Activated T-cell treated with anti-CD3 and anti-CD28 coated beads for 1 hour (primary cell): ENCODE measurements at regions not wholly inside any gene's neighbourhood (a gene's known extent, or its start where the extent isn't known, plus 50 kb on each side); places are given as distances from the start of the nearest gene placed in this dataset.
"Not testable (repeated sequence)": the region's sequence is repeated elsewhere in the genome, so short reads cannot be mapped to it uniquely, and the experiment has no call there.

Source experiments
- DNase-seq: peaks from one replicate; pipeline ENCODE4 v3.0.0-alpha.2; 2020; ENCODE audit warnings: low read depth

DNA sequence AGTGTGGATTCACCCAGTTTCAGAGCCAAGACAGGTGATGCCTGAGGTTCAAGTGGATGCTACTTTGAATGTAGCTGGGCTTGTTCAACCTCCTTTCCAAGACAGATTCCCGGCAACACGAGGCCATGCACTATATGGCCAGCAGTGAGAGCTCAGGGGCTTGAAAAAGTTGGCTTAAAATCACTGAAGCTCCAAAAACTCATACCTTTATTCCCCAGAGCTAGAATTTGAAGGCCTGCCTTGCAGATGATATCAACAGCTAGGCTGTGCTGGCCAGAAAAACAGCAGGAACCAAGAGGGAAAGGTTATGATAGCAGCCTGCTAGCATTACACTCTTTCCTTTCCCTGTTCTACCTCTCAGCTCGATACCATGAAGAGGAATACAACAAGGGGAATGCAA is 120.2 kb upstream of the DAB2 start:
- DNase-seq, result no peak

DNA sequence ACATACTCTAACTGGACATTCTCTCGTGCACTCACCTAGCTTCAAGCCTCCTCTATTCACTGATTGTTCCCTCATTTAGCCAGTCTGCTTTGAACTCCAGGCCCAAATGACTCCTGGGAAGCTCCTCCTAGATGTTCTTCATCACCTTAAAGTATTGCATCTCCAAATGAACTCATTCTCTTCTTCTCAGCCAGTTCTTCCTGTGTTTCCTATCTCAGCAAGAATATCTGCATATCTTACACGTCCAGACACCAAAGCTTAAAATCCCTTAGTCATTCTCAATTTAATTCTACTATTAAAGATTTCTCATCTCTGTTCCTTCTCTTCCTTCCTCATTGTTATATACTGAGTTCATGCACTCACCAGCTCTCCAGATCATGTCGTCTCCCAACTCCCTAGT is 118.6 kb upstream of the DAB2 start:
- DNase-seq, result no peak

DNA sequence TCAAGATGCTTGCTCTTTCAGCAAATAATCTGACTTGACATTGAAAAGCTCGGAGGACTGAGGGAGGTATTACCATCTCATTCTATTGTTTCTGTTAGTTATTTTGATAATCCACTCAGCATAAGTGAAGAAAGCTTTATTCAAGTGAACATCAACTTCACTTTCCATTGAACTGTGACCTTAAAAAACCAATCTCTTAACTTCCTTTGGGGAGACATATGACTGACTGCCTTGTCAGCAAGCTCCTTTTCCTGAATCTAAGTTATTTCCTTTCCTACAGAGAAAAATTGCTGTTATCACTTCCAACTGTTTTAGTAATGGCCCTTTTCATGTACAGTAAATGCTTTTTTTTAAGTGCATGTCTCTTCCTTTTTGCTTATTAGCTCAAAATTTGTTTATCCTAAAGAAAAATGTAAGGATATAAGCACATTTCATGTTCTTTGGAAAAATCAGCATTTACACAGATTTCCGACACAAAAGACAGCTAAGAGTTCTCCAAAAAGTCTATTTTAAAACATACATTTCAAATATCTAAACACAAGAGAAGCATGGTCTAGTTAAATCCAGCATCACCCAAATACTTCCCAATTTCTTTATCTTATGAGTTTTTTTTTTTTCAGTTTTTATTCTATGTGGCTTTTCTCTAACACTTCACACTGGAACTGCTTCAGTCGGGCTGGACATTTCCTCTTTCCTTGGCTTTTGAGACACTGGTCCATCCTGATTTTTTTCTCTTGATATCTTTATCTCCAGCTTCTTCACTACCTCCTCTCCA is 117.9 kb upstream of the DAB2 start:
- no peak for DNase-seq

DNA sequence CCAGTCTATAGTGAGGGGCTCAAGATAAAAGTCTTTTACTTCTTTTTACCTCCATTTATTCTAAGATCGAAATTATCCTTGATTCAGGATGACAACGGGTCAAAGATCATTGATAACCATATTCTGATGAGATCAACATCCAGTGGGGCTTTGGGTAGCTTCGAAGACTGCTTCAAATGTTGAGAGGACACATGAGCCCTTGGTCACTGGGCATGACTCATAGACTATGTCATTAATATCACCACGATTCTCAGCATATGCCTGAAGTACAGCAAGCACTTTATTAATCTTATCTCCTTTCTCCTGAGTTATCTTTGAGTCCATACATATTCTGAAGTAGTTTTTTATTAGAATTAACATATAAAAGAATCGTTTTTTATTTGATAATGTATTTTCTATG is 117.1 kb upstream of the DAB2 start:
- DNase-seq, result no peak

DNA sequence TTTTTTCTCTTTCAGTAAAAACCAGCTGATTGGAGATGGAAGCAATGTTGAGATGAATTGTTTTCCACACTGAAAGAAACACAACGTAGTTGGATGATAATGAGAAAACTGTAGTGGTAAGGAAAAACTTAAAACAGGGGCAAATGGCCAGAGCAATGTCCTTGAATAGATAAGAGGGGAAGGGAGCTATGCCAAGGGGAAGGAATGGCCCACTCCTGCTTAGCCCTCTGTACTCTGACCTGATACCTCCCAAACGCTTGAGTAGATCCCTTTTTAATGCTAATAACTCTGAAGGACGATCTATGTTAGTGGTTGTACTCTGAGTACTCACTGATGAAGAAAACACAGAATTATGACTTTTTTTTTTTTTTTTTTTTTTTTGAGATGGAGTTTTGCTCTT is 114.7 kb upstream of the DAB2 start:
- no peak for DNase-seq

DNA sequence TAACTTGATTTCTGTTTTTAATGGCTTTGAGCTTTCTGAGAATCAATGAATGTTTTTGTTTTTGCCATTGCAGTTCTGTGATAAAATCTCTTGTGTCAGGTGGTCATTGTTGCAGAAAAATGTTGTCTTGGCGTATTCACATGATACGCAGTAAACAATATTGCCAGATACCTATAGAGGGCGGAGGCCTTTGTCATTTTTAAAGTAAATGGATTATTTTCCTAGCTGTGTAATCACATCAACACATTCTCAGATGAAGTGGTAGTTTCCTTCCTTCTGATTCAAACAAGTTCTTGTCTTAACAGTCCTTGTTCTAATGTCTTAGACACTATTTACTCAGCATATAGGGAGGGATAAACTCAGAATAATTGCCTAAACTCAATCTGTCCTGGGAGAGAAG is 109.9 kb upstream of the DAB2 start:
- DNase-seq, result no peak

DNA sequence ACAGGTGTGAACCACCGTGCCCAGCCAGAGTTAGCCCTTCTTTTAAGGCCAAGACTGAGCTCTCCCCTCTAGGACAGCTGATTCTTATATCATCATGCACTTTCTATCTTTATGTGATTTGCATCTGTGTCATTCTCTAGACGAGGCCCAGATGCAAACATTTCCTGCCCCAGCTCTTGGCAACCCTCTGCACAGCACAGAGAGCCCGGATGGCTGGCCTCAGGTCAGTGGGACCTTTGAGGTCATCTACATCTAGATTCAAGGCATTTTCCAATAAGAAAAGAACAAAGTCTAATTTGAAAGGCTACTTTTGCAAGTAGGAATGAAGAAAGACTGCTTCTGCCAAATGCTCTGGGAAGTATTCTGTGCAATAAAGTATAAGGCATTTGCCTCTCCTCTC is 109.0 kb upstream of the DAB2 start:
- no peak for DNase-seq

DNA sequence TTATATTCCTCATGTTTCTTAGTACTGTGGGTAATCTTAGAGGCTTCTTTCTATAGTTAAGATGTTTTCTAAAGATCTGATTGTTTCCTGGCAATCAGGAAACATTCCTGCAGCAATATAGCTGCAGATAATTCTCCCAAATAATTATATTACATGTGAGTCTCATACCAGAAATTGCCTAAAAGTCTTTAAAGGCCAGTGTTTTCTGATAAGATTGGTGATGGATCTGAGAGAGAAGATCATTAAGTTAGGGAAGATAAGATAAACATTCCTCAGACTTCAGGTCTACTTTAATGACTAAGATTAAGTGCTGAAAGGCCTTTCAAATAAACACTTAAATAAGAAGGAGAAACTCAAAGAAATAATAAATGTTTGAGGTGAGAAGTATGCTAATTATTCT is 107.7 kb upstream of the DAB2 start:
- DNase-seq, result no peak

DNA sequence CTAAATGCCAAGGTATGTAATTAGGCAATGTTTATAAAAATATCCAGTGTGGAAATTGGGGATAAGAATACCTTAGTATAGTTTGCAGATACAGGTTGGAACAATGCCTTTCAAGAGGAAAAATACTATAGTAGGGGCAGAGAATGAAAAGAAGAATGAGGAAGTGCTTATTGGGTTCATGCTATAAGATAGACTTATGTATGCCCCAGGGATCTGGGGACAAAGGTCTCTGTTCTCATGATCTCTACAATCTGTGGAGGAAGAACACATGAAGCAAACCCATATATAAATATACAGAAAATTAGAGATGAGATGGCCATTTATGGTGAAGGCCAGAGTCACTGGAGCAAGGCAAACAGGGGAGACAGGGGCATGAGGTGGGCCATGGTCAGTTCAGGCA is 106.5 kb upstream of the DAB2 start:
- DNase-seq, result no peak

DNA sequence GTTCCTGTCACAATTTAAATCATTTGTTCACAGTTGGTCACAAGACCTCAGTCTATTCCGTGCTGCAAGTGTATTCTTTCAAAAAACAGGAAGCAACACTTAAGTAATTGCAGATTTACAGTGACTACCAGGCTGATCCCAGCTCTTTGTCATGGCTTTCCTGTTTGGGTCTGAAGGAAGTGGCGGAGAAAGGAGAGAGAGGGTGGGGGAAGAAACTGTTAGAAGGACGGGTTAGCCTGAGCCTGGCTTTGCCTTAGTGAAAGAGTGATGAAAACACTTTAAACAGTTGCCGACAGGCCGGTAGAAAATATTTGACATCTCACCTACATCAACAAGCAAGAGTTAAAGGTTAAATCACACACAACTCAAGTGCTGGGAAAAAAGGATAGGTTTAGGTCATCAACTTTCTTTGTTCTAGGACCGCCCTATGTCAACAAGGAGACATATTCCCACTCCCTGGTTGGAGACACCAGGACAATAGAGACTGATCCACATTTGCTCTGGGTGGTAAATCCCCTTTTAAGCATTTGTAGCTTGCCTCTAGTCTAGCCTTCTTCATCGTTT is 102.2 kb upstream of the DAB2 start:
- no peak for DNase-seq

DNA sequence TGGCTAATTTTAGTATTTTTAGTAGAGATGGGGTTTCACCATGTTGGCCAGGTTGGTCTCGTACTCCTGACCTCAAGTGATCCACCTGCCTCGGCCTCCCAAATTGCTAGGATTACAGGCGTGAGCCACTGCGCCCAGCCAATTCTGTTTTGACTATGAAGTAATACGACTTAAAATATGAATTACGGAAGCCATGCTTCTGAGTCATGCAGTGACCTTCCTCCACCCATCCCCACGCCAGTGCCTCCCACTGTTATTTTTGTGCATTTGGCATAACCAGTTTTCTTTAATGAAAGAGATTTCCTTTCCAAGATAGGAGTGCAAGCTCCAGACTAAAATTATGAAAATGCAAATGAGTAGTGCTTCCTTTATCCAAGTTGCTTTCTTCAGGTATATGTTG is 101.0 kb upstream of the DAB2 start:
- not testable (repeated sequence) for DNase-seq

DNA sequence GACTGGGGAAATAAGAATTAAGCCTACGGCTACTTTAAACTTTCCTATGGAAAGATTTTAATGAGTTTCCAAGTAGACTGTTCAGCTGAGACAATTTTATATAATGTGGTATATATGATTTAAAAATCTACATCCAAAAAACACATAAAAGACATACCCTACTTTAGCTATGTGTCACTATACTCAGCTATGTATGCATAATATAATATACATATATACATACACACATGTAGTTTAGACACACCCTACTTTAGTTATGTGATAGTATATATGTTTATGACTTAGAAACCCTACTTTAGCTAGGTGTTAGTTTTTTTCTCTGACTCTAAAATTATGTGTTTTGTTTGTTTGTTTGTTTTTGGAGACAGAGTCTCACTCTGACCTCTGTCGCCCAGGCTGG is 100.5 kb upstream of the DAB2 start:
- DNase-seq, result no peak

DNA sequence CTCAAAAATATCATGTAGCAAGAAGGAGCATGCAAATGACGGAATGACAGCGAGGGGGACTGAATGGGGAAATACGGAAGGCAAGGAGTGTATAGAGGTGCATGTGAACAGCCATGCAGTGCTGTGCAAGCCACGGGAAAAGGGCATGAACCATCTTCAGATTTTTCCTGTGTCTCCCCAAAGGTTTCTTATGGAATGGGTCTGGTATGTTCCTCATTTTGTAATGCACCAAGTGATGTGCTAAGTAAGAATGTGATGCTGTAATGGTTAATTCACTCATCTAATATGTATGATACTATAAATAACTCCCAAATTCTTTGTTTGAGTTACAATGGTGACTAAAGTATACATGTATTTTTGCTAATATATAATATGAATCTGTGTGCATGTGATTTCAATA is 99.0 kb upstream of the DAB2 start:
- DNase-seq, result no peak

DNA sequence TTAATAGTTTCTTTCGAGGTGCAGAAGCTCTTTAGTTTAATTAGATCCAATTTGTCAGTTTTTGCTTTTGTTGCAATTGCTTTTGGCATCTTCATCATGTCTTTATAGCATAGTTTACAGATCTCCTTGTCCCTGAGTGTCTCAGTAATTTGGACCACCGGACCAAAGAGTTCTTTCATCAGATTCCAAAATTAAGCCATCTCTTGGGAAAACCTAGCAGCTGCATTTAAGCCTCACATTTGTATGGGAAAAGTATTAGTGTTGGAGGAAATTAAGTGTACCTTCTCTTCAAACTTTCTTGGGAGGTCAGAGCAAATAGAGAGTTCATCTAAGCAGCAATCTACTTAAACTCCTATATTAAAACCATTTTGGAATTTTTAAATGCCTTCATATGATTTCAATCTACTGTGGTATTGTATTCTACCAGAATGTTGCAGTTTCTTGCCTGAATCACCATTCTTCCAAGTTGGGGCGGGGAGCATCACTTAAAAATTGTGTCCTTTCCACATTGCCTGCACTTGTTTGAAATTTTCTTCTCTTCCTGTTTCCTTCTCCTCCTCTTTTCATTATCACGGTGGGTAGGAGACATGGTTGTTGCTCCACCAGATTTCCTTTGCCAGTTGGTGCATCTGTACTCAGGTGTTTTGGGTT is 97.3 kb upstream of the DAB2 start:
- DNase-seq, result no peak

DNA sequence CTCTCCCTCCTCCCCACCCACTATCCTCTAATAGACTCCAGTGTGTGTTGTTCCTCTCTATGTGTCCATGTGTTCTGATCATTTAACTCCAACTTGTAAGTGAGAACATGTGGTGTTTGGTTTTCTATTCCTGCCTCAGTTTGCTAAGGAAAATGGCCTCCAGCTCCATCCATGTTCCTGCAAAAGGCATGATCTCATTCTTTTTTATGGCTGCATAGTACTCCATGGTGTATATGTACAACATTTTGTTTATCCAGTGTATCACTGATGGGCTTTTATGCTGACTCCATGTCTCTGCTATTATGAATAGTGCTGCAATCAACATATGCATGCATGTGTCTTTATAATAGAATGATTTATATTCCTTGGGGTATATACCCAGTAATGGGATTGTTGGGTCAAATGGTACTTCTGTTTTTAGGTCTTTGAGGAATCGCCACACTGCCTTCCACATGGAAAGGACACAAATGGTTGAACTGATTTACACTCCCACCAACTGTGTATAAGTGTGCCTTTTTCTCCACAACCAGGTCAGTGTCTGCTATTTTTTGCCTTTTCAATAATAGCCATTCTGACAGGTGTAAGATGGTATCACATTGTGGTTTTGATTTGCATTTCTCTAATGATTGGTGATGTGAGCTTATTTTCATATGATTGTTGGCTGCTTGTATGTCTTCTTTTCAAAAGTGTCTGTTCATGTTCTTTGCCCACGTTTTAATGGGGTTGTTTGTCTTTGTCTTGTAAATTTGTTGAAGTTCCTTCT is 96.5 kb upstream of the DAB2 start:
- no peak for DNase-seq

DNA sequence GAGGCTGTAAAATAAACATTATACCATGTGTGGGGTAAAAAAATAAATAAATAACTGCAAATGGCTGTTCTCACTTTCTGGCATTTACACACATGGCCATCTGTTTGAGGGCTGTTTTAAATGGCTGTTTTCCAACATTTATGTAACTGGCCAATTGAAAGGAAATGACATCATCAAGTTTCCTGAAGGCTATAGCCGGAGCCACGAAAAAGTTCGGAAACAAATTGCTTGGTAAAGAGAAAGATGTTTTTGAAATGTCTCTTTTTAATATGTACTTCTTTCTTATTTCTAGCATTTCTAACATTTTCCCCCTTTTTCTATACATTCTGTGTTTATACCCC is 95.4 kb upstream of the DAB2 start:
- DNase-seq, result no peak

DNA sequence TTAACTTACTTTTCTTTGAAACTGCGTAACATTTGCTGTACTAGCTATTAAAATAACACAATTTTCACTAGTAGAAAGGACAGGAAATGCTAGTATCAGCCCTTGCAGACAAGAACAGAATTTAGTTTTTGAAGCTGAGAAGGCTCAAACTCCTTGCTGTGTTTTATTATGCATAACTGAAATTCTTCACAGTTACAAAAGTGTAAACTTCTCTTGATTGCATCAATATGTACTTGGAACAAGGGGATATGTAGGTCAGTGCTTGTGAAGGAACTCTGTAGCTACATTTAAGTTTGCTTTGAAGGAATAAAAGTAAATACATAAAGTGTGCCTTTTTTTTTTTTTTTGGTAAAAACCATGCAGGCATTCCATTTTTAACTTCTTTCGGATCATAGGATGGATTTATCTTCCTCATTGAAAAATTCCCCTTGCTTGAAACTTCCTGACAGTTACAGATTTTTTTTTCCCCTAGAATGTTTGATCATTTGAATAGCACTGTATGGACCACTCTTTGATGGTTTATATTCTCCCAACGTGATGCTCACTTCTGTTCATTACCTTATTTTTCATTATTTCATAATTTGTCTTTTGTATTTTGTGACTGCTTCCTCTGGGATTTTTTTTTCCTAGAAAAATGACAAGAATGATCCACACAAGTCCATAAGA is 94.9 kb upstream of the DAB2 start:
- no peak for DNase-seq

DNA sequence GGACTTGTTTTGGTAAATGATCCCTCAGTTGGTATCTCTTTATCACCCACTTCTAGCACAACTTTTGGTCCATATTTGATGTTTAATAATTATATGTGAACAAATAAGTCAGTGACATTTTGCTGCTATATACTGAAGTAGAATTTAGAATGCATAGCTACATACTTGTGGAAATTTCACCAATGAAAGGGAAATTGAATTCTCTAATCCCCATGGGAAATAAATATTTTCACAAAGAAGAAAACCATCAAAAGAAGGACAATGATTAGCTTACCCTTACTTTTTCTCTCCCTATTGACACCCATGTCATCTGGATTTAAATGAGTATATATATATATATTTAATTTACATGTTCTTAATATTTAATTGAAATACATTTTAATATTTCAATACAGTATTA is 94.3 kb upstream of the DAB2 start:
- no peak for DNase-seq

DNA sequence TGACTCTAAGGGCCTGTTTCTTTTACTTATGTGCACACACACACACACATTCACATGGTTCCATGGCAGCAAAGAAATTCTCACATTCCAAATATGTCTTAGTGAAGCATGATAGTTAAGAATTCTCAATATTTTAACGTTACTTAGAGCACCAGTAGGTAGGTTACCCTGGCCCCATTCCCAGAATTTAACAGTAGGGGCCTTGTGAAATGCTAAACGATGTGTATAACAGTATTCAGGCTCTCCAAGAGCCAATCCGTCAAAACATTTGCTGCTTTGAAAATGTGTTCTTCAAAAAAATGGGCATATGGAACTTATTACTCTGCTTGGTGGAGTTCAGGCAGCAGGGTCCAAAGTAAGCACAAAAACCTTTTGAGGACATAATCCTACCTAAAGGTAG is 93.7 kb upstream of the DAB2 start:
- DNase-seq, result no peak

DNA sequence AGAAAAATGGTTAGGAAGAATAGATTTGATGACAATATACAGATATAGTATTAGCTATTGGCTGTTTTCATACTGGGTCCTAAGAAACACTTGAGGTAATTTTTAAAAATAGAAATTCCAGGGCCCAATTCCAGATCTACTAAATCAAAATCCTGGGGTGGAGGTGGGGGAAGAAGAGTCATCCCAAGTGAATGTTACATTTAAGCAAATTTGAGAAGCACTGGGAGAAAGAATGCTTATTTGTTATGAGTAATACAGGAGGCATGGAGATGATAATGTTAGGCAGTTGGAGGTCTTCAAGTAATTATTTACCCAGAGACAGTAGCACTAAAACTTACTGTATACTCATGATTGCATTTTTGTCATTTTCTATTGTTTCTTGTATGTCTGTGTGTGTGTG is 93.0 kb upstream of the DAB2 start:
- no peak for DNase-seq

DNA sequence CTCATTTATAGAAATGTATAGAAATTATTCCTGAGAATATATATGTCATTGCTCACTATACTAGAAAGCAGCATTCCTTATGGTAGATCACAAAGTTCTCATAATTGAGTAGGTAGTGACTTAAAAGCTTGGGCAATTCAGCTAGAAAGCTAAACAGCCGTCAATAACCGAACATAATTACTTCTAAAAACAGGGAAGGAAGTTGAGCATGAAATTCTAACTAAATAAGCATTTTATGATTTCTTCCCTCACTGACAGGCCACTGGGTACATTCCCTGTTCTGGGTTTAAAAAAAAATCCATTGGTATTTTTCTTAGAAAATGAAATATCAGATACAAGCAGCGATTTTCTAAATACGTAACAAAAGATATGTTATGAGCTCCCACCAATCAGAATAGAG is 91.1 kb upstream of the DAB2 start:
- no peak for DNase-seq

DNA sequence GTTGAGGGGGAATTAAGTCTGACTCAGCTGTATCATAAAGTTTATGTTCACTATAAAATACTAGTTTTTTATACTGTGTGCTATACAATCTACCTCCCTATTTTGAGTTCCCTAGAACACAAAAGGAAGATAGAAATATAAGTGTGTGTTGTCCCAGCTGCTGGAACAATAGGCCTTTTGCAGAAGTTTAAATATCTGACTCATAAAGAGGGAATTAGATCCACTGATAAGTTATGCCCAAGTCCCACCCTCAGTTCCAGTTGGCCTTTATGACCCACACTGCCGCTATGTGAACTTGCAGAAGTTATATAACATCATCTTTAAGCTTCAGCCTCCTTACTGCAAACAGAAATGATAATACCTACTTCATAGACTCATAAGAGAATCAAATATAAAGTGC is 88.5 kb upstream of the DAB2 start:
- no peak for DNase-seq

DNA sequence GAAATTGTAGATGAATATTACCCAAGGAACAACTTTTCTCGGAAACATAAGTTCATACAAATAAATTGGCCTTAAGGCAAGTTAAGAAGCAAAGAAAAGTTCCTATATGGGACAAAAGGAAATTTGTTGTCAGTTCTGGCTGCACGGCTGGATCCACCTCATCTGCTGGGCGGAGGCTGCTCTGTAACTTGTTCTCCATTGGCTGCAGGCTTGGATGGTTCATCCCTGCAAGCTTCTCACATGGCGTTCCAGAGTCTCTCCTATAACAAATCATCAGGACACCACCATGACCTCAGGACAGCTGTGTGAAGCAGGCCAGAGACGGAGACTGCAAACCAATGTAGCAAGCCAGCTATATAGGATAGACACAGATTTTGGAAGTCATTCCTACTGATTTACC is 81.4 kb upstream of the DAB2 start:
- no peak for DNase-seq
